K562 (cell line): ENCODE measurements at regions not wholly inside any gene's neighbourhood (a gene's known extent, or its start where the extent isn't known, plus 50 kb on each side); places are given as distances from the start of the nearest gene placed in this dataset.

ENCODE experiments used
- ATAC-seq: fragments of 200-7000 bp; cut with Tn5 transposase; 3 replicates; pipeline ENCODE4 v1.9.1; 2020; ENCODE audit warnings: moderate library complexity
- BruUV-seq: library from RNA; stranded (reverse); fragments of 400-500 nt; replicated peaks from 2 replicates; lab custom pipeline; 2021; lab: Mats Ljungman, UMichigan
- CTCF ChIA-PET: fragments of 300-600 bp; formaldehyde crosslinking; extraction: SDS; loops from one replicate; lab custom pipeline; 2021; ENCODE audit warnings: low intra/inter-chr PET ratio; lab: Yijun Ruan, JAX
- POLR2A ChIA-PET: fragments of 300-600, 350-650 bp; sonication (Branson Sonifier 250); formaldehyde crosslinking; extraction: SDS; loops from one replicate; lab custom pipeline; 2021; ENCODE audit warnings: antibody characterized with exemption, inconsistent platforms; lab: Yijun Ruan, JAX
- DNase-seq, 4 experiments: peaks; one replicate each; pipeline versions ENCODE4 v3.0.0 to v3.0.0-alpha.2; 2011 to 2018; ENCODE audit warnings: low spot score in 3 of 4, mixed read lengths in 3 of 4; ENCODE audit errors: extremely low read depth in 1 of 4
- FAIRE-seq: peaks from 2 replicates; lab custom pipeline; 2011; peaks lifted over from hg19 to GRCh38; lab: Jason Lieb, UNC
- H2AFZ ChIP-seq: 2 replicates; pipeline ENCODE4 v1.6.0; 2011; ENCODE audit warnings: low read depth, low read length, control low read depth, inconsistent platforms
- H3K27ac ChIP-seq: fragments of 200-600 bp; 3 replicates; pipeline ENCODE4 v1.8.0; 2011; ENCODE audit warnings: low read depth, mild to moderate bottlenecking, control low read depth, inconsistent platforms, low read length, moderate library complexity, mixed read lengths; ENCODE audit errors: extremely low read depth
- H3K27me3 ChIP-seq, 2 experiments: fragments of 300-600 bp in 1 of 2; 2 replicates in 1 of 2; 3 replicates in 1 of 2; pipeline versions ENCODE4 v1.6.0 to v1.8.0; 2011; ENCODE audit warnings: inconsistent platforms in 2 of 2, low read length in 2 of 2, mild to moderate bottlenecking in 1 of 2, mixed read lengths in 1 of 2, moderate library complexity in 1 of 2; ENCODE audit not compliant: control insufficient read depth in 2 of 2, insufficient read depth in 2 of 2
- H3K36me3 ChIP-seq: fragments of 300-600 bp; 3 replicates; pipeline ENCODE4 v1.8.0; 2011; ENCODE audit warnings: mild to moderate bottlenecking, low read length, inconsistent platforms; ENCODE audit not compliant: control insufficient read depth, insufficient read depth
- H3K4me1 ChIP-seq, 2 experiments: fragments of 200-600 bp in 1 of 2; replicated peaks in 1 of 2; 2 replicates in 1 of 2; 3 replicates in 1 of 2; pipeline versions ENCODE4 v1.5.1 to v1.8.0; 2011; ENCODE audit warnings: inconsistent platforms in 2 of 2, low read length in 2 of 2, mild to moderate bottlenecking in 1 of 2, mixed read lengths in 1 of 2, moderate library complexity in 1 of 2; ENCODE audit not compliant: control insufficient read depth in 2 of 2, insufficient read depth in 2 of 2
- H3K4me2 ChIP-seq: 2 replicates; pipeline ENCODE4 v1.6.1; 2011; ENCODE audit warnings: low read length, control low read depth, inconsistent platforms, mixed read lengths; ENCODE audit not compliant: insufficient read depth
- H3K4me3 ChIP-seq: fragments of 200-600 bp; sonication (generic), shearing (Covaris generic); 2 replicates; pipeline ENCODE4 v1.5.1; 2016; ENCODE audit warnings: control low read depth, inconsistent platforms
- H3K79me2 ChIP-seq: fragments of 200-600 bp; 3 replicates; pipeline ENCODE4 v1.8.0; 2011; ENCODE audit warnings: low read length, inconsistent platforms; ENCODE audit not compliant: control insufficient read depth, insufficient read depth
- H3K9ac ChIP-seq, 2 experiments: 2 replicates each; pipeline versions ENCODE4 v1.6.0 to v1.6.1; 2011; ENCODE audit warnings: low read depth in 2 of 2, low read length in 2 of 2, control low read depth in 1 of 2, inconsistent platforms in 1 of 2, mild to moderate bottlenecking in 1 of 2, mixed read lengths in 1 of 2; ENCODE audit not compliant: insufficient read depth in 1 of 2
- H3K9me1 ChIP-seq: one replicate; pipeline ENCODE4 v1.6.0; 2011; ENCODE audit warnings: inconsistent platforms, mild to moderate bottlenecking, low read length, moderate library complexity; ENCODE audit not compliant: control insufficient read depth, insufficient read depth
- H3K9me3 ChIP-seq: replicated peaks from 2 replicates; pipeline ENCODE4 v1.5.1; 2011; ENCODE audit warnings: low read depth, low read length, inconsistent platforms; ENCODE audit not compliant: control insufficient read depth, insufficient read depth
- H4K20me1 ChIP-seq: replicated peaks from 2 replicates; pipeline ENCODE4 v1.6.1; 2011; ENCODE audit warnings: low read length, inconsistent platforms, mixed read lengths; ENCODE audit not compliant: control insufficient read depth, insufficient read depth
- DNMT1 ChIP-seq: fragments of 450-650 bp; IDR thresholded peaks from 2 replicates; pipeline ENCODE4 v1.6.1; 2016; ENCODE audit warnings: antibody characterized with exemption, mild to moderate bottlenecking
- E2F6 ChIP-seq, 2 experiments: IDR thresholded peaks; 2 replicates each; pipeline ENCODE4 v1.6.1; 2011; ENCODE audit warnings: borderline replicate concordance in 1 of 2, control low read depth in 1 of 2, low read depth in 1 of 2, low read length in 1 of 2, mild to moderate bottlenecking in 1 of 2, mixed read lengths in 1 of 2, moderate library complexity in 1 of 2; ENCODE audit not compliant: insufficient read depth in 1 of 2, insufficient read length in 1 of 2, poor library complexity in 1 of 2, severe bottlenecking in 1 of 2; ENCODE audit errors: extremely low read depth in 1 of 2
- EP400 ChIP-seq: fragments of 450-650 bp; IDR thresholded peaks from 2 replicates; pipeline ENCODE4 v1.6.1; 2017; ENCODE audit warnings: antibody characterized with exemption, mild to moderate bottlenecking, moderate library complexity
- FOXA1 ChIP-seq: fragments of 450-650 bp; IDR thresholded peaks from 2 replicates; pipeline ENCODE4 v1.6.1; 2016; ENCODE audit warnings: mild to moderate bottlenecking, borderline replicate concordance
- FOXK1 ChIP-seq: sonication (generic); formaldehyde crosslinking; IDR thresholded peaks from 2 replicates; pipeline ENCODE4 v1.8.0; 2022; ENCODE audit warnings: missing genetic modification reagents, mild to moderate bottlenecking, borderline replicate concordance
- HDAC3 ChIP-seq: fragments of 450-650 bp; IDR thresholded peaks from 2 replicates; pipeline ENCODE4 v1.6.1; 2018; ENCODE audit warnings: borderline replicate concordance, mild to moderate bottlenecking, moderate library complexity; ENCODE audit not compliant: partially characterized antibody
- HDAC6 ChIP-seq: IDR thresholded peaks from 2 replicates; pipeline ENCODE4 v1.6.1; 2012; ENCODE audit warnings: low read depth, mild to moderate bottlenecking, control low read depth, inconsistent platforms, low read length, moderate library complexity
- HNRNPK ChIP-seq: fragments of 200-400 bp; formaldehyde crosslinking; IDR thresholded peaks from one replicate; pipeline ENCODE4 v1.6.1; 2018; ENCODE audit warnings: mild to moderate bottlenecking, low read depth, low read length; ENCODE audit not compliant: poor library complexity, severe bottlenecking
- NELFE ChIP-seq: IDR thresholded peaks from 2 replicates; pipeline ENCODE4 v1.6.1; 2011; ENCODE audit warnings: mild to moderate bottlenecking; ENCODE audit not compliant: insufficient read depth, insufficient read length
- NONO ChIP-seq, 2 experiments: fragments of 200-400 bp in 1 of 2; fragments of 450-650 bp in 1 of 2; formaldehyde crosslinking in 1 of 2; IDR thresholded peaks; 2 replicates each; pipeline ENCODE4 v1.6.1; 2017; ENCODE audit warnings: low read depth in 2 of 2, mild to moderate bottlenecking in 2 of 2, moderate library complexity in 2 of 2, low read length in 1 of 2
- SMC3 ChIP-seq: conservative IDR thresholded peaks from 2 replicates; pipeline ENCODE4 v1.6.1; 2011; ENCODE audit warnings: low read depth, low read length, improper control_type of control experiment; ENCODE audit not compliant: insufficient read depth
- ZBTB1 ChIP-seq: sonication (generic); formaldehyde crosslinking; IDR thresholded peaks from 2 replicates; pipeline ENCODE4 v1.8.1; 2023; ENCODE audit warnings: missing genetic modification reagents, low read depth, mild to moderate bottlenecking, borderline replicate concordance
- ZNF124 ChIP-seq: sonication (generic); formaldehyde crosslinking; IDR thresholded peaks from 2 replicates; pipeline ENCODE4 v1.8.1; 2022; ENCODE audit warnings: missing genetic modification reagents
- ZNF445 ChIP-seq: fragments of 250-450 bp; sonication (Bioruptor Pico); IDR thresholded peaks from 2 replicates; pipeline ENCODE4 v1.4.0; 2020; ENCODE audit warnings: low read depth, mild to moderate bottlenecking, moderate library complexity
- ZSCAN29 ChIP-seq: fragments of 450-650 bp; IDR thresholded peaks from 2 replicates; pipeline ENCODE4 v1.6.1; 2017
- WGBS: fragments of 100-300 bp; shearing (Covaris generic); methylation state at CpG from one replicate; pipeline ENCODE4 v1.1.6; 2016; ENCODE audit warnings: low coverage, mixed read lengths; ENCODE audit not compliant: insufficient coverage; ENCODE audit errors: missing lambda C conversion rate; 5-methylcytosine and 5-hydroxymethylcytosine counted together
- in situ Hi-C: fragments of 300-500 bp; cut with MboI; formaldehyde crosslinking; loops from 4 replicates; pipeline ENCODE4 v1.15.0; 2018; ENCODE audit warnings: inconsistent platforms, mixed read lengths
- intact Hi-C: fragments of 100-400 bp; cut with micrococcal nuclease; formaldehyde crosslinking; loops from 2 replicates; pipeline ENCODE4 v1.14.2; 2022

GRCh38 chr3:103075282-103075681 is 640.5 kb downstream of the ZPLD1 start:
- Histone ChIP-seq H3K27ac (no peak overlapping the region), H3K4me3 (no peak overlapping the region), H3K36me3 (no peaks in the 10 kb centered on the region), H3K4me1 (no peaks in the 10 kb centered on the region), H3K4me2 (no peak overlapping the region), H3K27me3 (no peaks in the 10 kb centered on the region), H3K9me3 (no peaks in the 10 kb centered on the region), H2AFZ (no peak overlapping the region), H3K9ac (no peak overlapping the region), H4K20me1 (no peaks in the 10 kb centered on the region), H3K9me1 (no peaks in the 10 kb centered on the region), H3K79me2 (no peaks in the 10 kb centered on the region)
- WGBS: 0% methylated on average over 1 of the region's 2 CpGs
- ChIA-PET CTCF (no interaction called here), POLR2A (no interaction called here)
- ATAC-seq (no peak), DNase-seq (no peak), FAIRE-seq (no peak)
- no peak for TF ChIP-seq NONO (IDR thresholded peaks at IDR 0.05; ENCODE audit: low read depth in 2 of 2, low read length in 1 of 2)
- no peak for TF ChIP-seq HDAC6
- TF ChIP-seq FOXA1: no peak
- no peak for TF ChIP-seq EP400
- no peak for TF ChIP-seq E2F6 (IDR thresholded peaks at IDR 0.05; ENCODE audit: borderline replicate concordance in 1 of 2, extremely low read depth in 1 of 2, insufficient read depth in 1 of 2, insufficient read length in 1 of 2, low read depth in 1 of 2, low read length in 1 of 2, poor library complexity in 1 of 2, severe bottlenecking in 1 of 2)
- no peak for TF ChIP-seq ZNF124
- TF ChIP-seq ZNF445 (CRISPR knock-in tag): no peak
- TF ChIP-seq HNRNPK: no peak
- TF ChIP-seq SMC3: no peak
- no peak for TF ChIP-seq DNMT1
- no peak for TF ChIP-seq ZSCAN29
- TF ChIP-seq NELFE: no peak
- TF ChIP-seq FOXK1: no peak
- no peak for TF ChIP-seq ZBTB1 (CRISPR knock-in tag)
- TF ChIP-seq HDAC3: no peak
- intact Hi-C loops (no loop called here), in situ Hi-C loops (no loop called here)
- BruUV-seq: no TSS peak
